IMR-90 (cell line): ENCODE measurements at regions not wholly inside any gene's neighbourhood (a gene's known extent, or its start where the extent isn't known, plus 50 kb on each side); places are given as distances from the start of the nearest gene placed in this dataset.

ENCODE experiments used
- ATAC-seq: fragments of 200-7000 bp; cut with Tn5 transposase; 2 replicates; pipeline ENCODE4 v1.9.1; 2020; ENCODE audit warnings: low read depth, mild to moderate bottlenecking, moderate library complexity
- BruUV-seq: library from RNA; stranded (reverse); fragments of 400-500 nt; replicated peaks from 2 replicates; lab custom pipeline; 2021; lab: Mats Ljungman, UMichigan
- CTCF ChIA-PET: fragments of 300-600 bp; formaldehyde crosslinking; extraction: SDS; loops from one replicate; lab custom pipeline; 2021; ENCODE audit warnings: antibody characterized with exemption; lab: Yijun Ruan, JAX
- POLR2A ChIA-PET: fragments of 300-600 bp; sonication (Branson Sonifier 250); formaldehyde crosslinking; loops from one replicate; lab custom pipeline; 2022; ENCODE audit warnings: antibody characterized with exemption; ENCODE audit not compliant: unreplicated experiment; lab: Charles Lee
- DNase-seq: peaks from one replicate; pipeline ENCODE4 v3.0.0; 2013
- H2AFZ ChIP-seq: replicated peaks from 2 replicates; pipeline ENCODE3; 2013; ENCODE audit warnings: low read length, mild to moderate bottlenecking; ENCODE audit not compliant: poor library complexity
- H2AK5ac ChIP-seq: 2 replicates; pipeline ENCODE4 v1.6.1; 2013; ENCODE audit warnings: low read depth, low read length, inconsistent platforms
- H2AK9ac ChIP-seq: replicated peaks from 2 replicates; pipeline ENCODE3; 2013; ENCODE audit warnings: mild to moderate bottlenecking, low read depth, low read length, moderate library complexity; ENCODE audit not compliant: poor library complexity
- H2BK120ac ChIP-seq: 2 replicates; pipeline ENCODE4 v1.6.1; 2013; ENCODE audit warnings: low read depth, low read length, inconsistent platforms
- H2BK15ac ChIP-seq: 3 replicates; pipeline ENCODE4 v1.6.1; 2013; ENCODE audit warnings: low read depth, low read length, inconsistent platforms
- H2BK20ac ChIP-seq: 2 replicates; pipeline ENCODE4 v1.6.1; 2013; ENCODE audit warnings: low read depth, mild to moderate bottlenecking, inconsistent platforms, low read length, moderate library complexity
- H2BK5ac ChIP-seq: 2 replicates; pipeline ENCODE4 v1.6.1; 2013; ENCODE audit warnings: mild to moderate bottlenecking, low read depth, low read length, inconsistent platforms; ENCODE audit not compliant: poor library complexity, severe bottlenecking
- H3K14ac ChIP-seq: replicated peaks from 2 replicates; pipeline ENCODE4 v1.6.1; 2013; ENCODE audit warnings: low read depth, low read length, inconsistent platforms
- H3K18ac ChIP-seq: 2 replicates; pipeline ENCODE4 v1.6.1; 2013; ENCODE audit warnings: low read depth, low read length, control low read depth
- H3K23ac ChIP-seq: 2 replicates; pipeline ENCODE4 v1.6.1; 2013; ENCODE audit warnings: low read depth, low read length, inconsistent platforms
- H3K27ac ChIP-seq: 2 replicates; pipeline ENCODE4 v1.5.1; 2013; ENCODE audit warnings: mild to moderate bottlenecking, control low read depth, low read length; ENCODE audit not compliant: insufficient read depth
- H3K27me3 ChIP-seq: 2 replicates; pipeline ENCODE4 v1.6.1; 2013; ENCODE audit warnings: low read length; ENCODE audit not compliant: control insufficient read depth, insufficient read depth
- H3K36me3 ChIP-seq: 2 replicates; pipeline ENCODE4 v1.6.1; 2013; ENCODE audit warnings: low read length, mixed read lengths; ENCODE audit not compliant: control insufficient read depth, insufficient read depth
- H3K4ac ChIP-seq: 2 replicates; pipeline ENCODE4 v1.6.1; 2013; ENCODE audit warnings: low read depth, low read length, inconsistent platforms
- H3K4me1 ChIP-seq: 2 replicates; pipeline ENCODE4 v1.6.1; 2013; ENCODE audit warnings: low read length, mixed read lengths; ENCODE audit not compliant: control insufficient read depth, insufficient read depth
- H3K4me2 ChIP-seq: 2 replicates; pipeline ENCODE4 v1.6.1; 2013; ENCODE audit warnings: low read depth, mild to moderate bottlenecking, control low read depth, low read length, moderate library complexity
- H3K4me3 ChIP-seq: 2 replicates; pipeline ENCODE4 v1.5.1; 2013; ENCODE audit warnings: low read depth, mild to moderate bottlenecking, control low read depth, low read length, moderate library complexity; ENCODE audit not compliant: insufficient read depth
- H3K56ac ChIP-seq: 2 replicates; pipeline ENCODE4 v1.6.1; 2013; ENCODE audit warnings: low read length, inconsistent platforms; ENCODE audit not compliant: insufficient read depth; ENCODE audit errors: extremely low read depth
- H3K79me1 ChIP-seq, 2 experiments: 2 replicates each; pipeline ENCODE4 v1.6.1; 2013; ENCODE audit warnings: low read length in 2 of 2, inconsistent platforms in 1 of 2, low read depth in 1 of 2
- H3K9ac ChIP-seq: 2 replicates; pipeline ENCODE4 v1.6.1; 2013; ENCODE audit warnings: low read depth, low read length, control low read depth
- H3K9me1 ChIP-seq: 2 replicates; pipeline ENCODE4 v1.6.1; 2013; ENCODE audit warnings: low read length, inconsistent platforms; ENCODE audit not compliant: insufficient read depth
- H3K9me3 ChIP-seq: 2 replicates; pipeline ENCODE4 v1.6.1; 2013; ENCODE audit warnings: low read length; ENCODE audit not compliant: control insufficient read depth, insufficient read depth
- H4K20me1 ChIP-seq: 2 replicates; pipeline ENCODE4 v1.6.1; 2013; ENCODE audit warnings: low read length, inconsistent platforms; ENCODE audit not compliant: insufficient read depth
- H4K5ac ChIP-seq: 2 replicates; pipeline ENCODE4 v1.6.1; 2013; ENCODE audit warnings: mild to moderate bottlenecking, low read depth, low read length, control low read depth
- H4K8ac ChIP-seq, 2 experiments: 2 replicates each; pipeline ENCODE4 v1.6.1; 2013; ENCODE audit warnings: low read depth in 2 of 2, low read length in 2 of 2, control low read depth in 1 of 2, inconsistent platforms in 1 of 2
- H4K91ac ChIP-seq: 2 replicates; pipeline ENCODE4 v1.6.1; 2013; ENCODE audit warnings: low read depth, low read length, inconsistent platforms; ENCODE audit not compliant: insufficient read depth
- CEBPB ChIP-seq: IDR thresholded peaks from 2 replicates; pipeline ENCODE4 v1.6.1; 2012; ENCODE audit warnings: low read depth, low read length, improper control_type of control experiment
- CTCF ChIP-seq: conservative IDR thresholded peaks from 2 replicates; pipeline ENCODE4 v1.5.1; 2012; ENCODE audit warnings: mild to moderate bottlenecking, low read depth, low read length, improper control_type of control experiment
- ELK1 ChIP-seq: fragments of 150-350 bp; IDR thresholded peaks from 2 replicates; pipeline ENCODE4 v1.6.1; 2016; ENCODE audit warnings: low read depth, mild to moderate bottlenecking, low read length, moderate library complexity, borderline replicate concordance
- FOS ChIP-seq: fragments of 150-350 bp; IDR thresholded peaks from 2 replicates; pipeline ENCODE4 v1.6.1; 2016; ENCODE audit warnings: low read depth, low read length
- MXI1 ChIP-seq: IDR thresholded peaks from 2 replicates; pipeline ENCODE4 v1.6.1; 2012; ENCODE audit warnings: low read depth, mild to moderate bottlenecking, low read length, moderate library complexity, borderline replicate concordance
- RCOR1 ChIP-seq: IDR thresholded peaks from 2 replicates; pipeline ENCODE4 v1.6.1; 2012; ENCODE audit warnings: mild to moderate bottlenecking, low read length, improper control_type of control experiment; ENCODE audit not compliant: insufficient replicate concordance
- WGBS, 2 experiments: methylation state at CpG; one replicate each; pipeline versions ENCODE4 v1.1.5 to v1.1.7; 2013; ENCODE audit warnings: missing lambda C conversion rate in 2 of 2; ENCODE audit not compliant: insufficient read length in 1 of 2; ENCODE audit errors: extremely low coverage in 2 of 2; 5-methylcytosine and 5-hydroxymethylcytosine counted together
- dilution Hi-C: fragments of 300-500 bp; cut with HindIII; formaldehyde crosslinking; loops from one replicate; pipeline ENCODE4 v1.14.3; 2018; ENCODE audit warnings: low sequenced_read_pairs; ENCODE audit not compliant: unreplicated experiment
- in situ Hi-C: fragments of 300-500 bp; cut with MboI; formaldehyde crosslinking; loops from 3 replicates; pipeline ENCODE4 v1.14.3; 2019; ENCODE audit warnings: low sequenced_read_pairs, inconsistent platforms, mixed read lengths
- intact Hi-C: fragments of 100-400 bp; cut with micrococcal nuclease; formaldehyde crosslinking; loops from 2 replicates; pipeline ENCODE4 v1.10.0; 2022

- no peak for TF ChIP-seq RCOR1
- no peak for TF ChIP-seq FOS
- TF ChIP-seq CEBPB = no peak
- TF ChIP-seq ELK1 = no peak
- TF ChIP-seq CTCF = no peak
- TF ChIP-seq MXI1 = no peak
- Histone ChIP-seq H4K20me1 (no peaks in the 10 kb centered on the region), H3K56ac (no peak overlapping the region), H2AK5ac (no peak overlapping the region), H3K4me2 (no peak overlapping the region), H2BK120ac (no peak overlapping the region), H3K4ac (no peak overlapping the region), H3K4me3 (no peak overlapping the region), H3K14ac (no peak overlapping the region), H3K27ac (no peak overlapping the region), H3K9ac (no peak overlapping the region), H2BK15ac (no peak overlapping the region), H4K91ac (no peak overlapping the region), H3K4me1 (no peaks in the 10 kb centered on the region), H3K9me1 (no peaks in the 10 kb centered on the region), H4K5ac (no peak overlapping the region), H3K79me1 (no peaks in the 10 kb centered on the region), H2BK20ac (no peak overlapping the region), H4K8ac (no peak overlapping the region), H3K36me3 (no peaks in the 10 kb centered on the region), H2AK9ac (no peak overlapping the region), H3K9me3 (no peaks in the 10 kb centered on the region), H3K18ac (no peak overlapping the region), H2BK5ac (no peak overlapping the region), H3K23ac (no peak overlapping the region), H3K27me3 (no peaks in the 10 kb centered on the region), H2AFZ (no peak overlapping the region)
- dilution Hi-C loops = no loop called here
- in situ Hi-C loops = no loop called here
- ChIA-PET POLR2A (no interaction called here), CTCF (no interaction called here)
- no TSS peak for BruUV-seq
- ATAC-seq (no peak), DNase-seq (no peak)
- whole genome bisulfite sequencing, 2 experiments = no CpG with 5 or more reads among the region's 1 CpG
- intact Hi-C loops = no loop called here
These were observed 308.2 kb downstream of the BTBD3 start for GRCh38 chr20:12225898-12226297.
